ENCODE measurements at regions not wholly inside any gene's neighbourhood (a gene's known extent, or its start where the extent isn't known, plus 50 kb on each side); places are given as distances from the start of the nearest gene placed in this dataset.

DNA sequence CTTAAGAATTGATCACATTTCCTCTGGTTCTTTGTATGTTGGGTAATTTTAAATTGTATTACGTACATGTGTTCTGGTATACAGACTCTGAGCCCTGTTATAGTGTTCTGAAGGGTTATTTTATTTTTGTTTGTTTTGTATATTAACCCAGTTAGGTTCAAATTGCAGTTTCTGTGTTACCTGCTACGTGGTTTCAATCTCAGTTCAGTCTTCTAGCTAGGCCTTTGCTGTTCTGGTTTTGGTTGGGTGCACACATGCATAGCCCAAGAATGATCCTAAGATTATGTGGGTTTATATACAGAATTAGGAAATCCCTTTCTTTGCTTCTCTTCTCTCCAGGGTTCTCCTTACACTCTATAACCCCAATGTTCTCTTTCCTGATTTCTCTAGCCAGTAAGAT is 161.0 kb downstream of the PPP1R2C start:
- no peak for DNase-seq

DNA sequence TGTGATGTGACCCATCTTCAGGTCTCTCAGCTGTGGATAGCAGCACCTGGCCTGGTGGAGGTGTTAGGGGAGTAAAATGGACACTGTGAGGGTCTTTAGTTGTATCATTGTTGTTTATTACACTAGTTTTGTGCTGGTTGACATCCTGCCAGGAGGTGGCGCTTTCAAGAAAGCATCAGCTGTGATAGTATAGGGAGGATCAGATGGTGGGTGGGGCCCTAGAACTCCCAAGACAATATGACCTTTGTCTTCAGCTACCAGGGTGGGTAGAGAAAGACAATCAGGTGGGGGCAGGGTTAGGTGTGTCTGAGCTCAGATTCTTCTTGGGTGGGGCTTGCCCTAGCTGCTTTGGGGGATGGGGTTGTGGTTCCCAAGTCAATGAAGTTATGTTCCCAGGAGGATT is 162.8 kb downstream of the PPP1R2C start:
- DNase-seq = peak; percentile 14

DNA sequence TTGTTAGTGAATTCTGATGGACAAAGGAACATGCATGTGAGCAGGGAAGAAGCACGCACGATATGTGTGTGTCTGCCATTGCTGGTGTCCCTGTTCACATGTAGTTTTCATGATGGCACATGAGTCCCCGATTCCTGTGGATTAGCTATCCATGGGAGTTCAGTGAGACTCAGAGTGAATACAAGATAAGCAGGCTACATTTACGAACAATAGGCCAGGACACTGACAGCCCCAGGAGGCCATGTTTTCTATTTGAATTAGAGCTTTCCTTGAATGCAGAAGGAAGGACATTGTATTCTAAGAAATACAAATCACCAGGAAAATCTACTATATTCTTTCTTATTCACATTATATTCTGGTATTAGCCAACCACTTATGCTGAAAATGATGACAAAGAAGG is 171.4 kb downstream of the PPP1R2C start:
- no peak for DNase-seq

DNA sequence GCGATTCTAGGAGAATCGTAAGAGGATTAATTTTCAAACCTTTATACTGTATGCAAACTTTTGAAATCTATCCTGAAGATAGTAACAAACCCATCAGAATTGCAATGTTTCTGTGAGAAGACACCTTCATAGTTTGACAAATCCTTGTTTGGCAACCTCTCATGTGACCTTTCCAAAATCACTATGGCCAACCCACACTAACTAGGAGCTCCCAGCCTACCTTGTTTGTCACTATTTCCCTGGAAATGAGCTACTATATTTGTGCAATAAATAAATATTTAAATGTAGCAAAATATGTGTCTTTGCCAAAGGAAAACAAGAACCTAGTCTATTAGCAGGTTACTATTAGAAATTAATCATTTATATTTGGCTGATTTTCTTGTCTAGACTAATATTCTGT is 173.7 kb downstream of the PPP1R2C start:
- DNase-seq = no peak

DNA sequence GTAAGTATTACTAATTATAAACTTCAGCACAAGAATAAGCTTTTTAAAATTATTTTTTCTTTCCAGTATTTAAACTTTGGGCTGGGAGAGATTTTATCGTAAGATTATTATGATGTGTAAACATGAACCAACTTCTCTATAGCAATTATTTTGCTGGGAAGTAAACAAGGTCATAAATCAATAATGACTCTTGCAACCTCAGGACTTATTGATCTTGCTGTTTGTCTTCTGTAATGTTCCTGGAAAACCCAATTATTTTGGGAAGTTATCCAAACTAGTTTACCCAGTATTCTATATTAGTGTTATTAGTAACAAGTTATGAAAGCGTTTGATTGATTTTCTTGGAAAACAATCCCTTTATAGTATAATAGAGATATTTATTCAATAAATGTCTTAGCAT is 174.9 kb downstream of the PPP1R2C start:
- DNase-seq = no peak

DNA sequence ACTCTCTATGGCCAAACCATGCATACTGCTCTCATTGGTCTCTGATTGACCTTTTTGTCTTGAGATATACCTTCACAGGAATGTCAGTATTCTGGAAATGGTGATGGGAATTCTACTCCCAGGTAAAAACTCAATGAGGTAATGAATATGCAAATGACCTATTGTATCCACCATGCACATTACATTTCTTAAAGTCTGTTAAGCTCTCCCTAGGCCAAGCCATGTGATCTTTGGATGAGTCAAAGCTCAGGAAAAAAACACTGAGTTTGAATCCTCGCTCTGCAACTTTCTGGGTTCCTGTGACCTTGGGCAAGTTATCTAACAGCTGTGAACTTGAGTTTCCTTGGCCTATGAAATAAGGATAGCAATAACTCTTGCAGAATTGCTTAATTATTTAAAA is 175.4 kb downstream of the PPP1R2C start:
- DNase-seq = no peak

DNA sequence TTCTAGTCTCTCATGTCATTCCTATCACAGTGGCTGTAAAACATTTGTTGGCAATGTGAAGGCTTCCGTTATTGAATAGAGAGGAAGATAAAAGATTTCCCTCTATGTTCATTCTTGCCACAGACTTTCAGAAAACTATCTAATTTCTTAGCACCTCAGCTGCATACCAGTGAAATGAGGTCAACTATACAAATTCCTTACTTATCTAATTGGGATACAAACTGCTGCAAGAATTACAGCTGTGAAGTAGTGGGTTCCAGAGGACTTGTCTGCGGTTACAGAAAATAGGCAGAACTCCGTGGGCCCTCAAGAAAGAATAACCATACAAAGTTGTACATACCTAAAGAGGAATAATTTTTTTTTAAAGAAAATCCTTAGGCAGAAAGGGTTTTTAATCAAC is 175.8 kb downstream of the PPP1R2C start:
- no peak for DNase-seq

DNA sequence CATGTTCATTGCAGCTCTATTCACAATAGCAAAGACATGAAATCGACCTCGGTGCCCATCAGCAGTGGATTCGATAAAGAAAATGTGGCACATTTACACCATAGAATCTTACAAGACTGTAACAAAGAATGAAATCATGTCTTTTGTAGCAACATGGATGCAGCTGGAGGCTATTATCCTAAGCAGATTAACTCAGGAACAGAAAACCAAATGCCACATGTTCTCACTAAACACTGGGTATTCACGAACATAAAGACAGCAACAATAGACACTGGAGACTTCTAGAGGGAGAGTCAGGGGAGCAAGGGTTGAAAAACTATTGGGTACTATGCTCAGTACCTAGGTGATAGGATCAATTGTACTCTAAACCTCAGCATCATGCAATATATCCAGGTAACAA is 180.5 kb downstream of the PPP1R2C start:
- no peak for DNase-seq

DNA sequence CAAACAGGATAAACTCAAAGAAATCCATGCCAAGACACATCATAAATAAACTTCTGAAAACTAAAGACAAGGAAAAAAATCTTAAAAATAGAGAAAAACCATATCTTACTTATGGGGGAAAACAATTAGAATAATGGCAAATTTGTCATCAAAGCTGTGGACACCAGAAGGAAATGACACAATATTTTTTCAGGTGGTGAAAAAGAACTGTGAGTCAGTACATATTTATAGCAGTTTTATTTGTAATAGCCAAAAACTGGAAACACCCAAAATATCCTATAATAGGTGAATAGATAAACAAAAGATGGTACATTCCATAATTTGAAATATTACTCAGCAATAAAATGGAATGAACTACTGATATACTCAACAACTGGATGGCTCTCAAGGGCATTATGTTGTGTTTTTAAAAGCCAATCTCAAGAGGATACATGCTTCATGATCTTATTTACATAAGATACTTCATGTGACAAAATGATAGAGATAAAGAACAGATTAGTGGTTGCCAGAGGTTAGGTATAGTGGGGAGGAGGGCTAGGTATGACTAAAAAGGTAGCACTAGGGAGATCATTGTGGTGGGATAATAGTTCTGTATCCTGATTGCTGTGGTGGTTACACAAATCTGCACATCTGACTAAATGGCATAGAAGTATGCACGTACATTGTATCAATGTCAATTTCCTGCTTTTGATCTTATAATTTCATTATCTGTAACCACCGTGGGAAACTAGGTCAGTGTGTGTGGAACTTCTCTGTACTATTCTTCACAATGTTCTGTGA is 191.9 kb downstream of the PPP1R2C start:
- no peak for DNase-seq

DNA sequence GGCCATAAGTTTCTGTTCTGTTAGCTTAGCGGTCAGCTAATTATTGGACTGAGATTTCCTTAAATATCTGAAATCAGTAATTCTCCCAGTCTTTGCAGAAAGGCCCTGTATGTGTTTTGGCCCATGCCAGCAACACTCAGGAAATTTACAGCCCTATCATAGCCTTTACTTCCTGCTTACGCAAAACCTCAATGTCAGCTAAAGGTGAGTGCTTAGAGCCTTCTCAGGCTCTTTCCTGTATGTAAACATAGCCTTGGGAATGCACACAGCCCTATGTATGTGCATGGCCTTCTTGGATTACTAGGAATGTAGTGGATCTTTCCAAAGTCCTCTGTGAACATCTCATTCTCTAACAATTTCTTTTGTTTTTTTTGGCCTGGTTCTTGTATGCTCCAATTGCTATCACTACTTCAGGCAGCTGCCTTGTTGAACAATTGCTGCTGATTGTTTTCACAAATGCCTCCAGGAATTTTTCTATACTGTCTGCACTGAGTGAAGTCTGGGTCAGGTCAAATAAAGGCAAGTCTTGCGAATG is 200.0 kb downstream of the PPP1R2C start:
- DNase-seq = no peak

DNA sequence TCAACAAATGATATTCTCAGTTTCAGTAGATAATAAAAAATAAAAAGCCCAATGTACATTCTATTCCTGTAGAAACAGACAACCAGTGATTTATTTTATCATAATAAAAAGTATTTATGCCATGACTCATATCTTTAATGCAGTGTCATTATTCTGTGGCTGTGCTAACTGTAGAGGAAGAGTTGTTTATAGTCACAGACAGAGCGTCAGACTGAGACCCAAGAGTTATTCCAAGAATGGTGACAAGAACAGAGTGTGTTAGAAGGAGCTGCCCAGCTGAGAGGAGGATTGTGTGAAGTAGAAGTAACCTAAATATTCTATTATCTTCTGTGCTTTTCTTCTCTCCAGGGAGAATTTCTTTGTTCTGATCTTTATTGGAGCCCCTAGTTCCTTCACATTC is 210.7 kb downstream of the PPP1R2C start:
- no peak for DNase-seq

DNA sequence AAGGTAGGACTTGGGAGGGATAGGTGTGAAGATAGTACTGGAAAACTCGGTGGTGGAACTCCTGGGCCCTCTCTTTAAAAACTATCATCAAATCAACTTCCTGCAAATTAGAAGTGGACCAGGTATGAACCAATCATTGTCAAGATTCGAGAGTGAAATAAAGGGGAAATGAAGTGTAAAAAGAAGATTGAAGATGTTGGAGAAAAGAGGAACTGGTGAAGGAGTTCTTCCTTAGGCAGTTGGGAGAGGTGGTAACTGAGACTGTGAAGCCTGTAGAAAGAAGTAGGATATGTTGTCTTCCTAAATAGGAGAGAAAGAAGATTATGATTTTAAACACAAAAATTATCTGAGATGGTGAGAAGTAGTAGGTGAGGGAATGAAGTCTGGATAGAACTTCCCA is 212.2 kb downstream of the PPP1R2C start:
- DNase-seq = no peak

DNA sequence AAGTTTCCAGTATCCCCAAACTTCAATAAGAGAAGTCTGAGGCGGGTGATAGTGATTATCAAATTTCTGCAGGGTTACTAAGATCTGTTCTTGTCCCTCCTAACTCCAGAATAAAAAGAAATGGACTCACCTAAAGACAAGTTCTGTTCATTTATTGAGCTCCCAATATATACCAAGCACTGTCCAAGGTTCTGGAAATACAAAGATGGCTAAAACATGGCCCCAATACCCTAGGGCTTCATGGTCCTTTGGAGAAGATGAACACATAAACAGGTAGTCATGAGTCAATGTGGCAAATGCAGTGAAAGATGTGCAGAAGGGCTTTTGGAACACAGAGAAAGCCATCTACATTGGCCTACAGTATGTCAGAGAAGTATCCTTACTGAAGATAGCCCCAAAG is 231.2 kb downstream of the PPP1R2C start:
- DNase-seq = no peak

DNA sequence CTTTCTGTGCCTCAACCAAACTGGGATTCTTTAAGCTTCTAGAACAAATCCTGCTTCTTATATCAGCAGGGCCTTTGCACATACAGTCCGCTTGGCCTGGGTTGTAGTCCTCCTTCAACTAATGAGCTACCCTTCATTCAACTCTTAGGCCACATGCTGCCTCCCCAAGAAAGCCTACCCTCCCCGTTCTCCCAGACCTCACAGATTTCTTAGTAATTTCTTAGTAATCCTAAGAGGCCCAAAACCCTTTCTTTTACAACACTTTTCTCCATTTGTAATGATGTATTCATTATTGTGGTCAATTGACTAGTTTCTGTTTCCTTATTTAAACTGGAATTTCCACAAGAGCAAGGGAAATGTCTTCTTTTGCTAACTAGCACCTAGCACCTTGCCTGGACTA is 233.1 kb downstream of the PPP1R2C start:
- DNase-seq = no peak

DNA sequence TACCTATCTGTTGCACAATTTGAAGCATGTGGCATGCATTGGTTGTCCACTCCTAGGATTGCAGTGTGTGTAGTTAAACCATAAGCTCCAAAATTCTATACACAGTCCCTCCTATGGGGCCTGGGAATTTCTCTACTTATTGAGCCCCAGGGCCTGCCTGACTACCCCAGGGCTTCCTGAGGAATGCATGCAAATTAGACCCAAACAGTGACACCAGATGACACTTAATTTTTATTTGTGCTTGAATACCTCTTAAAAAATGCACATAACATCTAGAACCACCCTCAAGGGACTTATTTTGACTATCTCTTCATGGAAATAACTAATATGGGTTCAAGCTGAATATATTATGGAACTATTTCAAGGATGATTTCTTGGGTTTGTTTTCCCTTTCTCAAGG is 236.4 kb downstream of the PPP1R2C start:
- DNase-seq = no peak

DNA sequence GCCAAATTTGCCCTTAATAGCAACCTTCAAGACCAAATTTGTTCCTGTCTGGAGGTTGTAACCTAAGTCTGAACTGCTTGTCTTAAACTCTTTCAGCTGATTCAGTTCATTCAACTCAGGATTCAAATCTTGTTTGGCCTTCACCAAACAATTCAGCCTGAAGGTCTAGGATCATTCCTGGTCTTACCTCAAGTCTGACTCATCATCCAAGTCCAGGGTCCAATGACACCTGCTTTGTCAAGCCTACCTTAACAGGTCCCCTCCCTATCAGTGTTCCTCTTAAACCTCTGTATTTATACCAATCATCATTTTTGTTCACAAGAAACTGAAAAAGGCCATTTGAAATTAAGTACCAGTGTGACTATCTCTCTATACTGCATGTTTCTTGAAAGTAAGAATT is 237.8 kb downstream of the PPP1R2C start:
- no peak for DNase-seq

DNA sequence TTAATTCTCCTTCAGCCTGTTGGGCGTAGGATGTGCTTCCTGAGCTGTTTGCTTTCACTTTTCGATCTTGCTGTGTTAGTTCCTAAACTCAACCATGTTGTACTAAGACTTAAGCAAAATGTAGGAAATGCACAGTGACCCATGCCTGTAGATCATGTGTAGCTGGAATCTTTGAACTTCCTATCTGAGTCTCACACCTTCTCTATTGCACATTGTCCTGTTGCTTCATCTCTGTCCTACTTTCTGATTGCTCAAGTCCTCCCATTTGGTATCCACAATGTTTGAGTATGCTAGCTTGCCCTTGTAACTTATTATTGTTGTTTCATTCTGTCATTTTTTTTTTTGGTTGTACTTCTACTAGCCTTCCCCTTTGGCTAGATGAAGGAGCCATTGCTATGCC is 239.6 kb downstream of the PPP1R2C start:
- no peak for DNase-seq

DNA sequence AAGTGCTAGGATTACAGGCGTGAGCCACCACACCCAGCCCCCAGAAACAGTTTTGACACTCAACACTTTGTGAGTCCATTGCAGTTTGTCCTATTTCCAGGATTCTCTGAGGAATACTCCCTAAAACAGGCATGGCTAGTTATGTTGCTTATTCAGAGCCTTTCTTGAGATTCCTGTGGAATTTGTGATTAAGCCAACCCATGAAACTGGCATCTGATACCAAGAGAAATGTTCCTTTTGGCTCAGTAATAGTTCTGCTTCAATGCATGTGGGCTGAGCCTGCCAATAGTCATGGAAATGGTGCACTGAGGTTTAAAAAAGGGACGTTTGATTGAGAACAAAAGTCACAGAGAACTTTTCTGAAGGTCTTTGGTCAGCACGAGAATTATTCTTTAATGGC is 241.7 kb downstream of the PPP1R2C start:
- DNase-seq = no peak

DNA sequence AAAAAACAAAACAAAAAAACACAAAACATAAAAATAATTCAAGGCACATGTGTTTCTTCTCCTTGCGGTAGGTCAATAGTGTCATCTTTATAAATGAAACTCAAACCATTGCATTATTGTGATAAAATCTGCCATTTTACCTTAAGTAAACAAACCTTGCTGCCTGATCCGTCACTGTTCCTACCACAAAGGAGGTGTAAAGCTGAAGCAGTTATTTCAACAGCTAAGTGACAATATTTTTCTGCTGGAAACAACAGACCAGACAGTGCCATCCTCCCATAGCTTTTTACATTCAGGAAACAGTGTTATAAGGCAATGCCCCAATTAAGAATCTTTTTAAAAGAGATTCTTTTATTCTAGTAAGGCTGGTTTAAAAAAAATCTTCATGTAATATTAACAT is 242.7 kb downstream of the PPP1R2C start:
- no peak for DNase-seq

DNA sequence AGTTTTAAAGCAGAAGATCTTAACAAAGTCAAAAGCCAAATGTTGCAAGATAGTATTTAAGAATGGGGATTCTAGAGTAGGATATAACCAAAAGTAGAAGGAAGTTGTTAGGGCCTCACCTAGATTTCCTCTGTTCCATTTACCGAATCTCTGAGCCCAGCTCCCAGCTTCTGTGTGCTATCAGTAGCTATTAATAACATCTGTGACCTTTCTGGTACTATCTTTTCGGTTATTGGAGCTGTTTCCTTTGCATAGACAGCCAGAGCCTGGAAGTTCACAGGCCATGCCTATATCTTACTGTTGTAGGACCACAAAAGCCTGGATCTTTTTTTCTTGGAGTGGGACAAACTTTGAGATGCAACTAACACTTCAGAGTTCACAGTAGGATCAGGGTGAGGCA is 244.2 kb downstream of the PPP1R2C start:
- no peak for DNase-seq

DNA sequence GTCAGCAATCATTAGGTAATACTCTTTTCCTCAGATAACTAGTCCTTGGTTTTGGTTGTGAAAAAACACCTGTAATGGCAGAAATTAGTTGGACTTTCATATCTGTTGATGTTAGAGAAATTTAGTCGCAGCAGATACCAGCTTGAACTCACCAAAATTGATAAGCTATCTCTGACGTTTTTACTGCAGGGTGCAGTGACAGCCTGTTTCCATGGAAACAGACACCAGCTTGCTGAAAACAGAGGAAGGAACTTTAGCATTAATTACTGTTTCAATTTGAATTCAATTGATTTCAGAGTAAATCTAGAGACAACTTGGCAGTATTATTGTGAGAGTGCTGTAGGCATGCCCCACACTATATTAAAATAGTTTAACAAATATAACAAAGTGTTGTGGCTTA is 246.5 kb downstream of the PPP1R2C start:
- DNase-seq = no peak

DNA sequence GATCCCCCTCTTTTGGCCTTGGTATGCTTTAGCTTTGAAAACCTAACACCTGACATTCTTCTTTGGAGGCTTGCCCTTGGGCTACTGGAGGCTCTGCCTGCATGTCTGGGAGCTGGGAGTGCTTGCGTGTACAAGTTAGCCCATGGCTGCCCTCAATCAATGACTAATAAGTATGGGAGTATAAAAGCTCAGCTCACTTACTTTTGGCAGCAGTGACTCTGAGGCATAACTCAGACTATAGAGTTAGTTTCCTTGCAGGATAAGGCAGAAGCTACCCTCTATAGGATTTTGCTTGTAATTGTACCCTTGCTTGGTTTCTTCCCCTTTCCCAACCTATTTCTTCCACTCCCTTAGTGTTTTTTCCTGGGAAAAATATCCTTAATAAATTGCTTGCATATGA is 247.9 kb downstream of the PPP1R2C start:
- DNase-seq = no peak

DNA sequence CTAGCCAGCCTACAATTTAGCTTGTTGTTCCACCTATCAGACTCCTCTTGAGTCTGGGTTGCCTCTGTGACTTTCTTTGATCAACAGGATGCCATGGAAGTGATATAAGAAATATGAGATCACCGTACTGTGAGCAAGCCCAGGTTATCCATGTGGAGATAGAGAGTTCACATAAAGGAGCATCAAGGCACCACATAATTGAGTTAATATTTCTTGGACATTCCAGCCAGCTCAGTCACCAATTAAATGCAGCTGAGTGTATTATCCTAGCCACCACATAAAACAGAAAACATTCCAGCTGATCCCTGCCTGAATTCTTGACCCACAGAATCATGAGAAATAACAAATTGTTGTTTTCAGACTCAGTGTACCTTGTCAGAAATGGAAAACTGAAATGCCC is 253.6 kb downstream of the PPP1R2C start:
- DNase-seq = no peak

DNA sequence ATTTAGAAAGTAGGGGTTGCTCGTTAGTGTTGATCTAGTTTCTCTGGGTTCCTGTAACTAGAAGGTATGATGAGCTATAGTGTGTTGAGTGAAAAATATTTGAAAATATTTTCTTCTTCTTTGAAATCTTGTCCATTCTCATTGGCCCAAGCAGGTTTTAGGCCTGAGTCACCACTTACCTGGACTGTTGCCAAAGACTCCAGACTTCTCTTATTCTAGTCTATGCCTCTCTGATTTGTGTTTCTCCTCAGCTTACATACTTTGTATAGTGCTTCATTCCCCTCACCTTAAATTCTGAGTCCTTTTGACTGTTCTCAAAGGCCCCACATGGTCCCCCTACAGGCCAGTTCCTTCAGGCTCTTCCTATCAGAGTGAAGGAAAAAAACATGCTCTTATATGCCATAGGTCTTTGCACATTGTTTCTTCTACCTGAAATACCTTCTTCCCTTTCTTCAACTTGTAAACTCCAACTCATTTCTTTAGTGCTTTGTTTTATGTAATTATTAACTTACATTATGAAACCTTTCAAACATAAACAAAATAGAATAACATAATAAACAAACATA is 258.2 kb downstream of the PPP1R2C start:
- no peak for DNase-seq

DNA sequence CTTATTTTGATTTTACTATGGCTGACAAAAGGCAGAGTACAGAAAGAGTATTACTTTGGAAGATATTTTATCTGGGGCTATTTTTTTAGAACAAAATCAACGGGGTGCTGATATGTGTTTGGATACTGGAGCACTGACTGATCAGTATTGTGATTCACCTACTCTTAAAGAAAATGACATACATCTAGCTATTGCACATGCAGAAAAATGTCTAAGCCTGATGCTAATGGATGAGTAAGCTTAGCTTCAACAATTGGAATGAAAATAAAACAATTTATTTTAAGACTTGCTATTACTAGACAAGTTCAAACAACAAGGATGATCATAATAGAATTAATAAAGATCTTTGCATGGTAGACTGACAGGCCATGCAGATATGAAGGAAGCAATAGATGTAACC is 262.0 kb downstream of the PPP1R2C start:
- no peak for DNase-seq
